GM23338 (cell line): ENCODE measurements at regions not wholly inside any gene's neighbourhood (a gene's known extent, or its start where the extent isn't known, plus 50 kb on each side); places are given as distances from the start of the nearest gene placed in this dataset.

Experiments
- POLR2AphosphoS5 ChIP-seq: IDR thresholded peaks from 2 replicates; pipeline ENCODE4 v1.6.1; 2016; ENCODE audit warnings: antibody characterized with exemption, low read depth
- REST ChIP-seq: IDR thresholded peaks from one replicate; pipeline ENCODE4 v1.6.1; 2018; ENCODE audit warnings: antibody characterized with exemption; ENCODE audit not compliant: unreplicated experiment

- TF ChIP-seq POLR2AphosphoS5 = no peak
- no peak for TF ChIP-seq REST
Observed at GRCh38 chr7:153388611-153389010, 629.1 kb downstream of the ACTR3B start.
